ENCODE measurements at regions not wholly inside any gene's neighbourhood (a gene's known extent, or its start where the extent isn't known, plus 50 kb on each side); places are given as distances from the start of the nearest gene placed in this dataset.
A peak's percentile ranks its signal among the peaks of the same experiment; 100 is the strongest.
"Not testable (repeated sequence)": the region's sequence is repeated elsewhere in the genome, so short reads cannot be mapped to it uniquely, and the experiment has no call there.

- no peak for TF ChIP-seq CTCF (IDR thresholded peaks at IDR 0.05; ENCODE audit: low read depth, low read length)
- in situ Hi-C loops (cut with HindIII; ENCODE audit: low sequenced_read_pairs): no loop called here
- no peak overlapping the region for H3K4me3 ChIP-seq (ENCODE audit: low read depth, low read length)
- no peak for DNase-seq (ENCODE audit: low read depth, low spot score)
Measured at GRCh38 chr7:131762753-131763152, 206.3 kb upstream of the PODXL start.

GRCh38 chr7:131755801-131756200, 199.4 kb upstream of the PODXL start:
- H3K4me3 ChIP-seq (ENCODE audit: low read depth, low read length); DNase-seq (ENCODE audit: low read depth, low spot score); in situ Hi-C loops (cut with HindIII; ENCODE audit: low sequenced_read_pairs): not testable (repeated sequence)

- in situ Hi-C loops (cut with HindIII; ENCODE audit: low sequenced_read_pairs): no loop called here
- no peak overlapping the region for H3K4me3 ChIP-seq (ENCODE audit: low read depth, low read length)
- no peak for DNase-seq (ENCODE audit: low read depth, low spot score)
- TF ChIP-seq CTCF (IDR thresholded peaks at IDR 0.05; ENCODE audit: low read depth, low read length): peak; percentile 62
Measured at GRCh38 chr7:131753620-131754222, 197.3 kb upstream of the PODXL start.

GRCh38 chr7:131747658-131748232, 191.3 kb upstream of the PODXL start:
- H3K4me3 ChIP-seq (ENCODE audit: low read depth, low read length): no peak overlapping the region
- no peak for DNase-seq (ENCODE audit: low read depth, low spot score)
- in situ Hi-C loops (cut with HindIII; ENCODE audit: low sequenced_read_pairs): no loop called here
- TF ChIP-seq CTCF (IDR thresholded peaks at IDR 0.05; ENCODE audit: low read depth, low read length): no peak

GRCh38 chr7:131745390-131746248, 189.2 kb upstream of the PODXL start:
- TF ChIP-seq CTCF (IDR thresholded peaks at IDR 0.05; ENCODE audit: low read depth, low read length): no peak
- in situ Hi-C loops (cut with HindIII; ENCODE audit: low sequenced_read_pairs): no loop called here
- no peak overlapping the region for H3K4me3 ChIP-seq (ENCODE audit: low read depth, low read length)
- peak; percentile 53 for DNase-seq (ENCODE audit: low read depth, low spot score)

GRCh38 chr7:131741446-131741845, 185.0 kb upstream of the PODXL start:
- in situ Hi-C loops (cut with HindIII; ENCODE audit: low sequenced_read_pairs): no loop called here
- no peak for DNase-seq (ENCODE audit: low read depth, low spot score)
- TF ChIP-seq CTCF (IDR thresholded peaks at IDR 0.05; ENCODE audit: low read depth, low read length): no peak
- H3K4me3 ChIP-seq (ENCODE audit: low read depth, low read length): no peak overlapping the region
